ENCODE measurements at regions not wholly inside any gene's neighbourhood (a gene's known extent, or its start where the extent isn't known, plus 50 kb on each side); places are given as distances from the start of the nearest gene placed in this dataset.

- intact Hi-C loops (cut with DNase I; ENCODE audit: low total_unique reads), result no loop called here
- H3K4me3 ChIP-seq (ENCODE audit: low read depth, poor library complexity, severe bottlenecking), result no peak overlapping the region
- DNase-seq (ENCODE audit: low spot score in 2 of 2), result no peak
- TF ChIP-seq CTCF (IDR thresholded peaks at IDR 0.05) (no peak), POLR2A (IDR thresholded peaks at IDR 0.05) (no peak)
- WGBS, 2 donors, result 49 to 54% methylated on average over 2 of the region's 2 CpGs
Measured at GRCh38 chr4:158079661-158080060, 93.2 kb downstream of the GASK1B start.

GRCh38 chr4:158077835-158078234 lies 95.0 kb downstream of the GASK1B start:
- no peak for TF ChIP-seq POLR2A (IDR thresholded peaks at IDR 0.05)
- no peak for TF ChIP-seq CTCF (IDR thresholded peaks at IDR 0.05)
- 88 to 89% methylated on average over 2 of the region's 2 CpGs for WGBS, 2 donors
- DNase-seq (ENCODE audit: low spot score in 2 of 2), result no peak

GRCh38 chr4:158074851-158075250 lies 98.0 kb downstream of the GASK1B start:
- intact Hi-C loops (cut with DNase I; ENCODE audit: low total_unique reads), result no loop called here
- 84 to 87% methylated on average over 5 of the region's 5 CpGs for WGBS, 2 donors
- no peak for DNase-seq (ENCODE audit: low spot score in 2 of 2)
- no peak overlapping the region for H3K4me3 ChIP-seq (ENCODE audit: low read depth, poor library complexity, severe bottlenecking)
- TF ChIP-seq CTCF (IDR thresholded peaks at IDR 0.05) (no peak), POLR2A (IDR thresholded peaks at IDR 0.05) (no peak)

More at GRCh38 chr4:158077835-158078234, 95.0 kb downstream of the GASK1B start:
- H3K4me3 ChIP-seq (ENCODE audit: low read depth, poor library complexity, severe bottlenecking), result no peak overlapping the region
- intact Hi-C loops (cut with DNase I; ENCODE audit: low total_unique reads), result no loop called here

- TF ChIP-seq CTCF (IDR thresholded peaks at IDR 0.05), result no peak
- intact Hi-C loops (cut with DNase I; ENCODE audit: low total_unique reads), result no loop called here
- no peak for DNase-seq (ENCODE audit: low spot score in 2 of 2)
- 74 to 75% methylated on average over 4 of the region's 4 CpGs for WGBS, 2 donors
- H3K4me3 ChIP-seq (ENCODE audit: low read depth, poor library complexity, severe bottlenecking), result no peak overlapping the region
Measured at GRCh38 chr4:158071931-158072330, 100.9 kb downstream of the GASK1B start.

- no peak for DNase-seq (ENCODE audit: low spot score in 2 of 2)
- WGBS, 2 donors, result 56 to 60% methylated on average over 1 of the region's 1 CpG
- intact Hi-C loops (cut with DNase I; ENCODE audit: low total_unique reads), result no loop called here
- no peak overlapping the region for H3K4me3 ChIP-seq (ENCODE audit: low read depth, poor library complexity, severe bottlenecking)
- TF ChIP-seq POLR2A (IDR thresholded peaks at IDR 0.05), result no peak
- TF ChIP-seq CTCF (IDR thresholded peaks at IDR 0.05), result no peak
Measured at GRCh38 chr4:158068068-158068467, 104.8 kb downstream of the GASK1B start.

GRCh38 chr4:158067646-158068045 lies 105.2 kb downstream of the GASK1B start:
- no peak overlapping the region for H3K4me3 ChIP-seq (ENCODE audit: low read depth, poor library complexity, severe bottlenecking)
- DNase-seq (ENCODE audit: low spot score in 2 of 2), result no peak
- intact Hi-C loops (cut with DNase I; ENCODE audit: low total_unique reads), result no loop called here
- TF ChIP-seq POLR2A (IDR thresholded peaks at IDR 0.05) (no peak), CTCF (IDR thresholded peaks at IDR 0.05) (no peak)
- WGBS, 2 donors, result 96 to 97% methylated on average over 2 of the region's 2 CpGs

Data from lower leg skin (tissue), 4 donors.